IMR-90 (cell line): ENCODE measurements at regions not wholly inside any gene's neighbourhood (a gene's known extent, or its start where the extent isn't known, plus 50 kb on each side); places are given as distances from the start of the nearest gene placed in this dataset.

Experiments
- ATAC-seq: fragments of 200-7000 bp; cut with Tn5 transposase; 2 replicates; pipeline ENCODE4 v1.9.1; 2020; ENCODE audit warnings: low read depth, mild to moderate bottlenecking, moderate library complexity
- BruUV-seq: library from RNA; stranded (reverse); fragments of 400-500 nt; replicated peaks from 2 replicates; lab custom pipeline; 2021; lab: Mats Ljungman, UMichigan
- CTCF ChIA-PET: fragments of 300-600 bp; formaldehyde crosslinking; extraction: SDS; loops from one replicate; lab custom pipeline; 2021; ENCODE audit warnings: antibody characterized with exemption; lab: Yijun Ruan, JAX
- POLR2A ChIA-PET: fragments of 300-600 bp; sonication (Branson Sonifier 250); formaldehyde crosslinking; loops from one replicate; lab custom pipeline; 2022; ENCODE audit warnings: antibody characterized with exemption; ENCODE audit not compliant: unreplicated experiment; lab: Charles Lee
- DNase-seq: peaks from one replicate; pipeline ENCODE4 v3.0.0; 2013
- H2AFZ ChIP-seq: replicated peaks from 2 replicates; pipeline ENCODE3; 2013; ENCODE audit warnings: low read length, mild to moderate bottlenecking; ENCODE audit not compliant: poor library complexity
- H2AK5ac ChIP-seq: 2 replicates; pipeline ENCODE4 v1.6.1; 2013; ENCODE audit warnings: low read depth, low read length, inconsistent platforms
- H2AK9ac ChIP-seq: replicated peaks from 2 replicates; pipeline ENCODE3; 2013; ENCODE audit warnings: mild to moderate bottlenecking, low read depth, low read length, moderate library complexity; ENCODE audit not compliant: poor library complexity
- H2BK120ac ChIP-seq: 2 replicates; pipeline ENCODE4 v1.6.1; 2013; ENCODE audit warnings: low read depth, low read length, inconsistent platforms
- H2BK15ac ChIP-seq: 3 replicates; pipeline ENCODE4 v1.6.1; 2013; ENCODE audit warnings: low read depth, low read length, inconsistent platforms
- H2BK20ac ChIP-seq: 2 replicates; pipeline ENCODE4 v1.6.1; 2013; ENCODE audit warnings: low read depth, mild to moderate bottlenecking, inconsistent platforms, low read length, moderate library complexity
- H2BK5ac ChIP-seq: 2 replicates; pipeline ENCODE4 v1.6.1; 2013; ENCODE audit warnings: mild to moderate bottlenecking, low read depth, low read length, inconsistent platforms; ENCODE audit not compliant: poor library complexity, severe bottlenecking
- H3K14ac ChIP-seq: replicated peaks from 2 replicates; pipeline ENCODE4 v1.6.1; 2013; ENCODE audit warnings: low read depth, low read length, inconsistent platforms
- H3K18ac ChIP-seq: 2 replicates; pipeline ENCODE4 v1.6.1; 2013; ENCODE audit warnings: low read depth, low read length, control low read depth
- H3K23ac ChIP-seq: 2 replicates; pipeline ENCODE4 v1.6.1; 2013; ENCODE audit warnings: low read depth, low read length, inconsistent platforms
- H3K27ac ChIP-seq: 2 replicates; pipeline ENCODE4 v1.5.1; 2013; ENCODE audit warnings: mild to moderate bottlenecking, control low read depth, low read length; ENCODE audit not compliant: insufficient read depth
- H3K27me3 ChIP-seq: 2 replicates; pipeline ENCODE4 v1.6.1; 2013; ENCODE audit warnings: low read length; ENCODE audit not compliant: control insufficient read depth, insufficient read depth
- H3K36me3 ChIP-seq: 2 replicates; pipeline ENCODE4 v1.6.1; 2013; ENCODE audit warnings: low read length, mixed read lengths; ENCODE audit not compliant: control insufficient read depth, insufficient read depth
- H3K4ac ChIP-seq: 2 replicates; pipeline ENCODE4 v1.6.1; 2013; ENCODE audit warnings: low read depth, low read length, inconsistent platforms
- H3K4me1 ChIP-seq: 2 replicates; pipeline ENCODE4 v1.6.1; 2013; ENCODE audit warnings: low read length, mixed read lengths; ENCODE audit not compliant: control insufficient read depth, insufficient read depth
- H3K4me2 ChIP-seq: 2 replicates; pipeline ENCODE4 v1.6.1; 2013; ENCODE audit warnings: low read depth, mild to moderate bottlenecking, control low read depth, low read length, moderate library complexity
- H3K4me3 ChIP-seq: 2 replicates; pipeline ENCODE4 v1.5.1; 2013; ENCODE audit warnings: low read depth, mild to moderate bottlenecking, control low read depth, low read length, moderate library complexity; ENCODE audit not compliant: insufficient read depth
- H3K56ac ChIP-seq: 2 replicates; pipeline ENCODE4 v1.6.1; 2013; ENCODE audit warnings: low read length, inconsistent platforms; ENCODE audit not compliant: insufficient read depth; ENCODE audit errors: extremely low read depth
- H3K79me1 ChIP-seq, 2 experiments: 2 replicates each; pipeline ENCODE4 v1.6.1; 2013; ENCODE audit warnings: low read length in 2 of 2, inconsistent platforms in 1 of 2, low read depth in 1 of 2
- H3K9ac ChIP-seq: 2 replicates; pipeline ENCODE4 v1.6.1; 2013; ENCODE audit warnings: low read depth, low read length, control low read depth
- H3K9me1 ChIP-seq: 2 replicates; pipeline ENCODE4 v1.6.1; 2013; ENCODE audit warnings: low read length, inconsistent platforms; ENCODE audit not compliant: insufficient read depth
- H3K9me3 ChIP-seq: 2 replicates; pipeline ENCODE4 v1.6.1; 2013; ENCODE audit warnings: low read length; ENCODE audit not compliant: control insufficient read depth, insufficient read depth
- H4K20me1 ChIP-seq: 2 replicates; pipeline ENCODE4 v1.6.1; 2013; ENCODE audit warnings: low read length, inconsistent platforms; ENCODE audit not compliant: insufficient read depth
- H4K5ac ChIP-seq: 2 replicates; pipeline ENCODE4 v1.6.1; 2013; ENCODE audit warnings: mild to moderate bottlenecking, low read depth, low read length, control low read depth
- H4K8ac ChIP-seq, 2 experiments: 2 replicates each; pipeline ENCODE4 v1.6.1; 2013; ENCODE audit warnings: low read depth in 2 of 2, low read length in 2 of 2, control low read depth in 1 of 2, inconsistent platforms in 1 of 2
- H4K91ac ChIP-seq: 2 replicates; pipeline ENCODE4 v1.6.1; 2013; ENCODE audit warnings: low read depth, low read length, inconsistent platforms; ENCODE audit not compliant: insufficient read depth
- CHD1 ChIP-seq: IDR thresholded peaks from 2 replicates; pipeline ENCODE4 v1.6.1; 2012; ENCODE audit warnings: low read depth, low read length, improper control_type of control experiment
- CTCF ChIP-seq: conservative IDR thresholded peaks from 2 replicates; pipeline ENCODE4 v1.5.1; 2012; ENCODE audit warnings: mild to moderate bottlenecking, low read depth, low read length, improper control_type of control experiment
- ELK1 ChIP-seq: fragments of 150-350 bp; IDR thresholded peaks from 2 replicates; pipeline ENCODE4 v1.6.1; 2016; ENCODE audit warnings: low read depth, mild to moderate bottlenecking, low read length, moderate library complexity, borderline replicate concordance
- FOS ChIP-seq: fragments of 150-350 bp; IDR thresholded peaks from 2 replicates; pipeline ENCODE4 v1.6.1; 2016; ENCODE audit warnings: low read depth, low read length
- MAFK ChIP-seq: IDR thresholded peaks from 2 replicates; pipeline ENCODE4 v1.6.1; 2012; ENCODE audit warnings: low read depth, low read length, improper control_type of control experiment
- NFE2L2 ChIP-seq: fragments of 150-350 bp; IDR thresholded peaks from 2 replicates; pipeline ENCODE4 v1.6.1; 2016; ENCODE audit warnings: low read depth, mild to moderate bottlenecking, low read length
- RFX5 ChIP-seq: IDR thresholded peaks from 2 replicates; pipeline ENCODE4 v1.8.0; 2012; ENCODE audit warnings: low read depth, mild to moderate bottlenecking, low read length, moderate library complexity
- SMC3 ChIP-seq: fragments of 150-350 bp; IDR thresholded peaks from 2 replicates; pipeline ENCODE4 v1.6.1; 2016; ENCODE audit warnings: low read depth, mild to moderate bottlenecking, antibody characterized with exemption, low read length, moderate library complexity
- WGBS, 2 experiments: methylation state at CpG; one replicate each; pipeline versions ENCODE4 v1.1.5 to v1.1.7; 2013; ENCODE audit warnings: missing lambda C conversion rate in 2 of 2; ENCODE audit not compliant: insufficient read length in 1 of 2; ENCODE audit errors: extremely low coverage in 2 of 2; 5-methylcytosine and 5-hydroxymethylcytosine counted together
- dilution Hi-C: fragments of 300-500 bp; cut with HindIII; formaldehyde crosslinking; loops from one replicate; pipeline ENCODE4 v1.14.3; 2018; ENCODE audit warnings: low sequenced_read_pairs; ENCODE audit not compliant: unreplicated experiment
- in situ Hi-C: fragments of 300-500 bp; cut with MboI; formaldehyde crosslinking; loops from 3 replicates; pipeline ENCODE4 v1.14.3; 2019; ENCODE audit warnings: low sequenced_read_pairs, inconsistent platforms, mixed read lengths
- intact Hi-C: fragments of 100-400 bp; cut with micrococcal nuclease; formaldehyde crosslinking; loops from 2 replicates; pipeline ENCODE4 v1.10.0; 2022

GRCh38 chr14:49056021-49056420 is 530.2 kb downstream of the RPS29 start:
- Histone ChIP-seq H3K18ac (no peak overlapping the region), H3K4me3 (no peak overlapping the region), H4K20me1 (no peaks in the 10 kb centered on the region), H2BK15ac (no peak overlapping the region), H2BK5ac (no peak overlapping the region), H3K9me1 (no peaks in the 10 kb centered on the region), H2AFZ (no peak overlapping the region), H3K9me3 (0 out of 2 replicates have a peak, but pooled peaks cover 2% of the 10 kb centered on the region), H3K4ac (no peak overlapping the region), H3K79me1 (no peaks in the 10 kb centered on the region), H3K4me2 (no peak overlapping the region), H3K9ac (no peak overlapping the region), H3K36me3 (no peaks in the 10 kb centered on the region), H2BK20ac (no peak overlapping the region), H4K8ac (no peak overlapping the region), H3K56ac (no peak overlapping the region), H4K91ac (no peak overlapping the region), H3K27ac (no peak overlapping the region), H3K27me3 (no peaks in the 10 kb centered on the region), H3K14ac (no peak overlapping the region), H3K4me1 (peaks cover 4% of the 10 kb centered on the region; the same call in 1 of the 2 replicates), H3K23ac (no peak overlapping the region), H2AK9ac (no peak overlapping the region), H2AK5ac (no peak overlapping the region), H4K5ac (no peak overlapping the region), H2BK120ac (no peak overlapping the region)
- CTCF ChIA-PET, result no interaction called here
- no peak for DNase-seq
- dilution Hi-C loops (no loop called here), intact Hi-C loops (no loop called here), in situ Hi-C loops (no loop called here)
- no peak for TF ChIP-seq MAFK
- no peak for TF ChIP-seq RFX5
- no peak for TF ChIP-seq ELK1
- no peak for TF ChIP-seq SMC3
- no peak for TF ChIP-seq CTCF
- no peak for TF ChIP-seq NFE2L2
- TF ChIP-seq FOS, result no peak
- TF ChIP-seq CHD1, result no peak
- BruUV-seq, result no TSS peak
- no CpG with 5 or more reads among the region's 1 CpG for WGBS, 2 experiments
- POLR2A ChIA-PET, result no interaction called here
- no peak for ATAC-seq
